ENCODE measurements at regions not wholly inside any gene's neighbourhood (a gene's known extent, or its start where the extent isn't known, plus 50 kb on each side); places are given as distances from the start of the nearest gene placed in this dataset.

- Histone ChIP-seq H3K27me3 (no peaks in the 10 kb centered on the region), H3K9me3 (peaks cover 0 to 4% (median 0%) of the 10 kb centered on the region in 4 donors), H3K36me3 (no peaks in the 10 kb centered on the region), H3K4me1 (no peaks in the 10 kb centered on the region), H3K27ac (no peak overlapping the region), H3K4me3 (no peak overlapping the region)
- no peak for TF ChIP-seq EP300 (IDR thresholded peaks at IDR 0.05)
- TF ChIP-seq, protein P1, sequence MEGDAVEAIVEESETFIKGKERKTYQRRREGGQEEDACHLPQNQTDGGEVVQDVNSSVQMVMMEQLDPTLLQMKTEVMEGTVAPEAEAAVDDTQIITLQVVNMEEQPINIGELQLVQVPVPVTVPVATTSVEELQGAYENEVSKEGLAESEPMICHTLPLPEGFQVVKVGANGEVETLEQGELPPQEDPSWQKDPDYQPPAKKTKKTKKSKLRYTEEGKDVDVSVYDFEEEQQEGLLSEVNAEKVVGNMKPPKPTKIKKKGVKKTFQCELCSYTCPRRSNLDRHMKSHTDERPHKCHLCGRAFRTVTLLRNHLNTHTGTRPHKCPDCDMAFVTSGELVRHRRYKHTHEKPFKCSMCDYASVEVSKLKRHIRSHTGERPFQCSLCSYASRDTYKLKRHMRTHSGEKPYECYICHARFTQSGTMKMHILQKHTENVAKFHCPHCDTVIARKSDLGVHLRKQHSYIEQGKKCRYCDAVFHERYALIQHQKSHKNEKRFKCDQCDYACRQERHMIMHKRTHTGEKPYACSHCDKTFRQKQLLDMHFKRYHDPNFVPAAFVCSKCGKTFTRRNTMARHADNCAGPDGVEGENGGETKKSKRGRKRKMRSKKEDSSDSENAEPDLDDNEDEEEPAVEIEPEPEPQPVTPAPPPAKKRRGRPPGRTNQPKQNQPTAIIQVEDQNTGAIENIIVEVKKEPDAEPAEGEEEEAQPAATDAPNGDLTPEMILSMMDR (IDR thresholded peaks at IDR 0.05), result no peak
- no peak for TF ChIP-seq POLR2A (IDR thresholded peaks at IDR 0.05)
- no peak for TF ChIP-seq POLR2AphosphoS5 (IDR thresholded peaks at IDR 0.05)
- intact Hi-C loops (cut with DNase I), result no loop called here
- WGBS, 2 donors, result 76 to 90% methylated on average over 4 of the region's 4 CpGs
- no peak for DNase-seq
These were observed 1927.9 kb upstream of the SEL1L start for GRCh38 chr14:83461521-83461920.

- peaks cover 0 to 4% (median 0%) of the 10 kb centered on the region in 4 donors for H3K9me3 ChIP-seq
- no peak overlapping the region for H3K27ac ChIP-seq
- H3K36me3 ChIP-seq, result no peaks in the 10 kb centered on the region
- H3K4me3 ChIP-seq, result no peak overlapping the region
- 87 to 93% methylated on average over 3 of the region's 3 CpGs for WGBS, 2 donors
- TF ChIP-seq POLR2AphosphoS5 (IDR thresholded peaks at IDR 0.05) (no peak), POLR2A (IDR thresholded peaks at IDR 0.05) (no peak), EP300 (IDR thresholded peaks at IDR 0.05) (no peak)
- TF ChIP-seq, protein P1 (IDR thresholded peaks at IDR 0.05), result no peak
- no peaks in the 10 kb centered on the region for H3K27me3 ChIP-seq
- intact Hi-C loops (cut with DNase I), result no loop called here
- DNase-seq, result no peak
- H3K4me1 ChIP-seq, result no peaks in the 10 kb centered on the region
These were observed 1929.1 kb upstream of the SEL1L start for GRCh38 chr14:83462759-83463158.

DNA sequence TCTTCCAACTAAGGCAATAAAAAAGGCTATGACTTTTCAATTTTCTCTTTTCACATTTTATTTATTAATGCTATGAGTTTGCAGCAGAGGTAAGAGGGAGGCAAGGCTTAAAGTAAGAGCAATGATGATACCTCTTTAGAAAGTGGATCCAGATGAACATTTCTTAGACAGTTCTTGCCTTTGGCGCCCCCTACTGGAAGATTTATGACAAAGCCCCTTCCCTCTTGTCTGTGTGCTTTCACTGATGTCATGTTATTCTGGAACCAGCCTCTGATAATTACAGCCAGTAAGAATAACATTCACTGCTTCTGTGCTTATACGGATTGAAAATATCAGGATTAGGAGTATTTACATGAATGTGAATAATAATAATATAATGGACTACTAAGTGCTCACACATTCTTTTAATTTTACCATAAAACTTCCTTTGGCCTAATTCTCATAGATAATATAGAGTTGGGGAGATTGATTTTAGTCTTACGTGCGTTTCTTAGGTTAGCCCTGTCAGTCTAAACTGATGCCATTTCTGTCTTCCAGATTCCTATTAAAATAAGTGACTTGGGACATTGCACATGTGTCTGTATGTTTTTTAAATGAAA is 1929.9 kb upstream of the SEL1L start:
- no peak overlapping the region for H3K27ac ChIP-seq
- intact Hi-C loops (cut with DNase I), result no loop called here
- H3K4me3 ChIP-seq, result no peak overlapping the region
- no peaks in the 10 kb centered on the region for H3K27me3 ChIP-seq
- WGBS, 2 donors, result 49 to 50% methylated on average over 4 of the region's 4 CpGs
- TF ChIP-seq, protein P1 (IDR thresholded peaks at IDR 0.05), result peak in 3 of 4 experiments; percentile 12 to 49 (median 25)
- no peak for TF ChIP-seq POLR2A (IDR thresholded peaks at IDR 0.05)
- no peaks in the 10 kb centered on the region for H3K36me3 ChIP-seq
- no peak for DNase-seq
- no peaks in the 10 kb centered on the region for H3K4me1 ChIP-seq
- H3K9me3 ChIP-seq, result peaks cover 0 to 4% (median 0%) of the 10 kb centered on the region in 4 donors

- H3K4me1 ChIP-seq, result no peaks in the 10 kb centered on the region
- H3K27ac ChIP-seq, result no peak overlapping the region
- 40 to 63% methylated on average over 3 of the region's 3 CpGs for WGBS, 2 donors
- DNase-seq, result no peak
- no peaks in the 10 kb centered on the region for H3K27me3 ChIP-seq
- TF ChIP-seq, protein P1 (IDR thresholded peaks at IDR 0.05), result no peak
- TF ChIP-seq POLR2A (IDR thresholded peaks at IDR 0.05) (no peak), EP300 (IDR thresholded peaks at IDR 0.05) (no peak), POLR2AphosphoS5 (IDR thresholded peaks at IDR 0.05) (no peak)
- intact Hi-C loops (cut with DNase I), result no loop called here
- no peaks in the 10 kb centered on the region for H3K36me3 ChIP-seq
- no peak overlapping the region for H3K4me3 ChIP-seq
- no peaks in the 10 kb centered on the region for H3K9me3 ChIP-seq
These were observed 1934.2 kb upstream of the SEL1L start for GRCh38 chr14:83467811-83468210.

DNA sequence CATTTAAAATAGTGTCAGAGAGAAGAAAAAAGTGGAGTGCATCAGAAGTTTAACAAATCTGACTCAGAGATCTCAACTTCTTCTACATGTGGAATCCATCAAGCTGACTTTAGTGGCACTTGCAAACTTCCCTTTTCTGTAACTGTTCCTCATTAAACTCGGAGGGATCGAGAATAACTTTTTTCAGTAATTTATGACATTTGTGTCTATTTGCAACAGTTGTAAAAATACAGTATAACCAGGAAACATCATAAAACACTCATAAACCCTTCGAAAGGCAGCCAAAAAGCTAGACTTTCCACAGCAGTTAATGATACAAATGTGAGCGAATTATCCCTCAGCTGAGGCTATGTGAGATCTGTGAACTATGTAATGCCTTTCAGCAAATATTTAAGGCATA is 1936.8 kb upstream of the SEL1L start:
- no peak for DNase-seq
- Histone ChIP-seq H3K36me3 (no peaks in the 10 kb centered on the region), H3K27ac (no peak overlapping the region), H3K9me3 (no peaks in the 10 kb centered on the region), H3K4me3 (no peak overlapping the region), H3K27me3 (no peaks in the 10 kb centered on the region), H3K4me1 (no peaks in the 10 kb centered on the region)
- 7 to 13% methylated on average over 4 of the region's 4 CpGs for WGBS, 2 donors
- intact Hi-C loops (cut with DNase I), result no loop called here
- TF ChIP-seq, protein P1 (IDR thresholded peaks at IDR 0.05), result no peak
- no peak for TF ChIP-seq POLR2A (IDR thresholded peaks at IDR 0.05)
- TF ChIP-seq EP300 (IDR thresholded peaks at IDR 0.05), result no peak
- TF ChIP-seq POLR2AphosphoS5 (IDR thresholded peaks at IDR 0.05), result no peak

All from sigmoid colon (tissue), 6 donors.